Prostate gland (tissue), 2 donors: ENCODE measurements at regions not wholly inside any gene's neighbourhood (a gene's known extent, or its start where the extent isn't known, plus 50 kb on each side); places are given as distances from the start of the nearest gene placed in this dataset.

Experiments
- POLR2AphosphoS5 ChIP-seq: sonication (generic); formaldehyde crosslinking; IDR thresholded peaks from one replicate; pipeline ENCODE4 v1.6.1; 2017; ENCODE audit warnings: antibody characterized with exemption
- TF ChIP-seq, protein P1 (sequence below), 4 experiments: fragments of 200-600 bp in 2 of 4; fragments of 450-650 bp in 2 of 4; sonication (generic) in 2 of 4; IDR thresholded peaks; 1 replicate in 3 of 4; 2 replicates in 1 of 4; pipeline ENCODE4 v1.5.1; 2016 to 2019; ENCODE audit warnings: antibody characterized with exemption in 4 of 4, mild to moderate bottlenecking in 2 of 4, moderate library complexity in 2 of 4

DNA sequence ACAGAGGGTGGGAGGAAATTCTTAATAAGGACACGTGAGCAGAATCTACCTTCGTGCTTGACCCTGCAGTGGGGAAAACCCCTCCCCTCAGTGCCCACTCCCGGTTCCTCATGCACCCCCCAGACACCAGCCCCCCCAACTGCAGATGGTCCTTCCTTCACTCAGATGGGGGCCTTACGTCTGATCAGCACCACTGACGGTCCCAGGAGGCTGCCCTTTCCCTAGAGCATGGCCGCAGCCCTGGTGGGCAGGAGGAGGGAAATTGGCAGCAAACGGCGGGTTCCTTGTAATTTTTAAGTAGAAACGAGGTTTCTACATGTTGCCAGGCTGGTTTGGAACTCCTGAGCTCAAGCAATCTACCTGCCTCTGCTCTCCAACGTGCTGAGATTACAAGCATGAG lies 477.7 kb downstream of the TBC1D22A start:
- TF ChIP-seq POLR2AphosphoS5 = no peak
- TF ChIP-seq, protein P1, sequence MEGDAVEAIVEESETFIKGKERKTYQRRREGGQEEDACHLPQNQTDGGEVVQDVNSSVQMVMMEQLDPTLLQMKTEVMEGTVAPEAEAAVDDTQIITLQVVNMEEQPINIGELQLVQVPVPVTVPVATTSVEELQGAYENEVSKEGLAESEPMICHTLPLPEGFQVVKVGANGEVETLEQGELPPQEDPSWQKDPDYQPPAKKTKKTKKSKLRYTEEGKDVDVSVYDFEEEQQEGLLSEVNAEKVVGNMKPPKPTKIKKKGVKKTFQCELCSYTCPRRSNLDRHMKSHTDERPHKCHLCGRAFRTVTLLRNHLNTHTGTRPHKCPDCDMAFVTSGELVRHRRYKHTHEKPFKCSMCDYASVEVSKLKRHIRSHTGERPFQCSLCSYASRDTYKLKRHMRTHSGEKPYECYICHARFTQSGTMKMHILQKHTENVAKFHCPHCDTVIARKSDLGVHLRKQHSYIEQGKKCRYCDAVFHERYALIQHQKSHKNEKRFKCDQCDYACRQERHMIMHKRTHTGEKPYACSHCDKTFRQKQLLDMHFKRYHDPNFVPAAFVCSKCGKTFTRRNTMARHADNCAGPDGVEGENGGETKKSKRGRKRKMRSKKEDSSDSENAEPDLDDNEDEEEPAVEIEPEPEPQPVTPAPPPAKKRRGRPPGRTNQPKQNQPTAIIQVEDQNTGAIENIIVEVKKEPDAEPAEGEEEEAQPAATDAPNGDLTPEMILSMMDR (IDR thresholded peaks at IDR 0.05) = no peak
